ENCODE measurements at regions not wholly inside any gene's neighbourhood (a gene's known extent, or its start where the extent isn't known, plus 50 kb on each side); places are given as distances from the start of the nearest gene placed in this dataset.
"Not testable (repeated sequence)": the region's sequence is repeated elsewhere in the genome, so short reads cannot be mapped to it uniquely, and the experiment has no call there.

DNA sequence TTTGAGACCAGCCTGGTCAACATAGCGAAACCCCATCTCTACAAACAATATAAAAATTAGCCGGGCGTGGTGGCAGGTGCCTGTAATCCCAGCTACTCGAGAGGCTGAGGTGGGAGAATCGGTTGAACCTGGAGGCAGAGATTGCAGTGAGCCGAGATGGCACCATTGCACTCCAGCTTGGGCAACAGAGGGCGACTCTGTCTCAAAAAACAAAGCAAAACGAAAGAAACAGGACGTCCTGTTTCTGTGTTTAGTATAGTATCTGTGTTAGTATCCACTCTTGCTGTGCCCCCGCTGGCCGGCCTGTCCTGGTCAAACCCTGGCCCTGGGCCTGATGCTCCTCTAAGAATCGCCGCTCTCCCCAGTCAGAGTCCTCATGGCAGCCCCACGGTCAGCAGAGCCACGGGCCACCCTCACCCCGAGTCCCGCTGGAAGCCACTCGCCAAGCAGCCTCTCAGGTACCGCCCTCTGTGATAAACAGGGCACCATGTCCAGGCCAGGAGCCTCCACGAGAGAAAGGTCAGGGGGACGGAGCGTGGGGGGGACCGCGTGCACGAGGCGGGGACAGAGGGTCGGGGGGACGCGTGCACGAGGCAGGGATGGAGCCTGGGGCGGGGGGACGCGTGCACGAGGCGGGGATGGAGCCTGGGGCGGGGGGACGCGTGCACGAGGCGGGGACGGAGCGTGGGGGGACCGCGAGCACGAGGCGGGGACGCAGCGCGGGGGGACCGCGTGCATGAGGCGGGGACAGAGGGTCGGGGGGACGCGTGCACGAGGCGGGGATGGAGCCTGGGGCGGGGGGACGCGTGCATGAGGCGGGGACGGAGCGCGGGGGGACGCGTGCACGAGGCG lies 384.5 kb downstream of the SMOC2 start:
- no peak for DNase-seq (ENCODE audit: low spot score)

DNA sequence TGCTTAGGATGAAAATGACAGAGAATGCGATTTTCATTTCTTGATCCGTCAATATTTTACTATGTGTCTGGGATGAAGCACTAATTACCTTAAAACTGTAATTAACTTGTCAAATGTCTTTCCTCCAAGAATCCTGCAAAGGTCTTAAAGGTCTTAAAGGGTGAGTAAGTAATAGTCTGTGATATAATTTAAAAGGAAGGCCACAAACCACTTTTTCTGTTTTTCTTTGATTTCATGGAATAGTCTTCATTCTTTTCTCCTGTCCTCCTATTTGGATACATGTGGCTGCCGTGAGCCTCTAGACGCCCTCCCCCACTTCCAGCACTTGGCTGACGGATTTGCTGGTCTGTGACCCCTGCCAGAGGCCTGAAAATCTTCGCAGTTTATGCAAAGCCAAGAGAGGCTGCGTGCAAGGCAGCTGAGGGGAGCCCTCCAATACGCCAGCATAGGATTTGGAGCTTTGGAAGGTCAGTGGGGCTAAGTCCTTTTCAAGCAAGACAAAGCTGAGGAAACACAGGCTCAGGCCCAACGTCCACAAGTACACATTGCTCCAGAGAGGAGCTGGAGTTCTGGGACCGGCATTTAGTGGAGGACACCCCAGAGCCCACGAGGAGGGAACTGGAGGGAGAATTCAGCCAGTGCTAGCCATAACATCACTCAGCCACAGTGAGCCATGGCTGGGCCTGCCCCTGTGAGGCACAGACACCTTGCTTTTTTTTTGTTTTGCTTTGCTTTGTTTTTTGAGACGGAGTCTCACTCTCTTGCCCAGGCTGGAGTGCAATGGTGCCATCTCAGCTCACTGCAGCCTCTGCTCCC lies 382.6 kb downstream of the SMOC2 start:
- DNase-seq (ENCODE audit: low spot score) = no peak

DNA sequence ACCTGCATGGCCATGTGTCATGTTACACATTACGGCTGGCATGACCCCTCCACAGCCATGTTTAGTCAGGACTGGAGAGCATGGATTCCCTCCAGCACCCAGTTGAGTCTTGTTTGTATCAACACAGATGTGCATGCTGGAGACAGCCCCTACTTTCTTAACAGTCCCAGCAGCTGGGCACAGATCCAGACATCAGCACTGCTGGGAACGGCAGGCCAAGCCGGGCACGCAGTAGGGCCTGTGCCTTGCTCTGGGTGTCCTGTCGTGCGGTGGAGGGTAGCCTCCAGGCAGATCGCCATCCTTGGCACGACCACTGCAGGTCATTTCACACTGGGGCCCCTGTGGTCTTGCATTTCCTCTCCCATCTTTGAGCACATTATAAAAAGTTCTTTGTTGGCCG lies 381.4 kb downstream of the SMOC2 start:
- no peak for DNase-seq (ENCODE audit: low spot score)

DNA sequence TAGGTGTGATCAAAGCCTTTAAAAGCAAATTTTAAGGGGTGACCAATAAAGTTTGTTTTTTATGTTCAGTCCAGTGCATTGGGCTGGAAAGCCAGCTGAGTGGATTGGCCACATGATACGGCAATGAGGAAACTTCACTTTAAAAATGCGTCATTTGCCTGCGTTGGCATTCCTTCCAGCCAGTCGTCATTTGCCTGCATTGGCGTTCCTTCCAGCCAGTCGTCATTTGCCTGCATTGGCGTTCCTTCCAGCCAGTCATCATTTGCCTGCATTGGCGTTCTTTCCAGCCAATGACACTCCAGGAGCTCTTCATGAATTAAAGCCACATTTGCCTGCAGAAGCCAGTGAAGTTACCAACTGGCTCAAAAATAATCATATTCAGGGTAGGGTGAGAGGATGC lies 378.6 kb downstream of the SMOC2 start:
- no peak for DNase-seq (ENCODE audit: low spot score)

DNA sequence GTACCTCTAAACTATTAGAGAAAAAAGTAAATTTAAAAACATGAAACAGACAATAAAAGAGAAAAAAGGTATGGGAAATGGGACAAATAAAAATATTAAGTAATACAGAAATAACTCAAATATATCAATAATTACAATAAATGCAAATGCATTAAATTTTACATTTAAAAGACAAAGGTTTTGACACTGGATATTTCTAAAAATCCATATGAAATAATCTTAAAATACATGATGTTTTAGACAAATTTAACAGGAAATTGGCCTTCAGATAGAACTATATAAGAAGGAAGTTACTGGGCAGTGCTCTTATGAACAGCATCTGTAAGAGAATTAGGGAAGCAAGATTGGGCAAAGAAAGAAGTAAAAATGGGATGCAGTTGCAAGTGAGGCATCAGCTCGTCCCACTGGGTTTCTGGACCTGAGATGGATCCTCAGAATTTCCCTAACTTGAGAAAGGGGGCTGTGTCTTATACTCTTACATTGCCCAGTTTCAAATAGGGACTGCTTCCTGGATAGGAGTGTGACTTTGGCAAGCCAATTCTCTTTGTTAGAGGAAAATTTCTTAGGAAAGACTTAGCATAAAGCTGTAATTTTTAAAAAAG lies 376.7 kb downstream of the SMOC2 start:
- DNase-seq (ENCODE audit: low spot score) = no peak

DNA sequence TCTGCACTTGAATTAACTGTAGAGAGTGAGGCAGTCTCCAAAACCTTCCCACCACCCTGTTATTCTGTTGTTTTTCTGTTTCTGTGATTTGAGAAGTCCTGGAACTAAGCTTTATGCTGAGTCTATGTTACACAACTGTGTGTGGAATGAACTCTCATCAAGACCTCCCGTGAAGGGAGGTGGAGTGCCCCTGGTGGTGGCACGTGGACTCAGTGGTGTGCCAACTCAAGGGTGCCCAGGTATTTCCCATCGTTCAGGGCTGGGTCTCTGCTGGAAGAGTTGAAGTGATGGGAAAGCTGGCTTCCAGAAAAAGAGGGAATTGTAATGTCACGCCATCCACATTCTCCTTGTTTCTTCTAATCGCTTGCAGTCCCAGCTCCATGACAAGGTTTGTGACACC lies 374.2 kb downstream of the SMOC2 start:
- no peak for DNase-seq (ENCODE audit: low spot score)

DNA sequence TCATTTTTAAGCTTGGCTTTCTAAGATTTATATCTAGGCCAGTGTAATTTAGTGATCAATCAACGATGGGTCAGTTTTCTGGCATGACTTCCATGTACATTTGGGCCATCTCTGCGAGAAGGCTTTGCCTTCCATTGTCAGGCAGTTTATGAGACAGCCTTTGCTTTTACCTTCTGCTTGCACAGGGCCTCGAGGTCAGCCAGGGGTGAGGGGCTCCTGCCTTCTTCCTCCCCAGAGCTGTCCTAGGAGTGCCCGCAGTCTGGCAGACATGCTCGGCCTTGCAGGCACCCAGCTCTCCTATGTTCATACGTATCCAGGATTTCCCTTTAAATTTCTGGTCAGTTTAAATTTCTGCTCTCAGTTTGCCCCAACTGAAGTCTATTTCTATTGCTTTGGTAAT lies 367.2 kb downstream of the SMOC2 start:
- no peak for DNase-seq (ENCODE audit: low spot score)

DNA sequence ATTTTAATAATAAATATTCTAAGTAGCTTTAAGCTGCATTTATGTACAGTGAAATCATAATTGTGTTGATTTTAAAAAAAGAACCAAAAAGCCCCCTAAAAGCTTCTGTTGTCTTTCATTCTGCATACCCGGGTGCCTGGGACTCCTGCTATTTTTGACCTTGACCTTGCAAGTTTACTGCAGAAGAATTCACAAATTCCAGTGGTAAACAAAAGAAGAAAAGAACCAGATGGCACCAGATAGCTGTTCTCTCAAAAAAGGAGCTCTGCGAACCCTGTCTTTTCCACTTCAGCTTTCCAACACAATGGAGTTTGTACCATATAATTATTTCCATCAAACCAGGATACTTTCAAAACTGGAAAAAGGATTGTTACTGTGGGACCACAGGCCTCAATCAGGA lies 363.3 kb downstream of the SMOC2 start:
- no peak for DNase-seq (ENCODE audit: low spot score)

DNA sequence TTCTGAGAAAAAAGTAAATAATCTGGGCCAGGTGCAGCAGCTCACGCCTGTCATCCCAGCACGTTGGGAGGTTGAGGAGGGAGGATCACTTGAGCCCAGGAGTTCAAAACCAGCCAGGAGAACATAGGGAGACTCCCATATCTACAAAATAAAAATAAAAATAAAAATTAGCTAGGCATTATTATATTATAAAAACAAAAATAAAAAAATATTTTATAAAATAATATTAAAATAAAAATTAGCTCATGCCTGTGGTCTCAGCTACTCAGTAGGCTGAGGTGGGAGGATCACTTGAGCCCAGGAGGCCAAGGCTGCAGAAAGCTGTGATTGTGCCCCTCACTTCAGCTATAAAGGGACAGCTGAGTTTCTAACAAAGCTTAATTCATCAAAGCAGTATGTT lies 362.9 kb downstream of the SMOC2 start:
- no peak for DNase-seq (ENCODE audit: low spot score)

DNA sequence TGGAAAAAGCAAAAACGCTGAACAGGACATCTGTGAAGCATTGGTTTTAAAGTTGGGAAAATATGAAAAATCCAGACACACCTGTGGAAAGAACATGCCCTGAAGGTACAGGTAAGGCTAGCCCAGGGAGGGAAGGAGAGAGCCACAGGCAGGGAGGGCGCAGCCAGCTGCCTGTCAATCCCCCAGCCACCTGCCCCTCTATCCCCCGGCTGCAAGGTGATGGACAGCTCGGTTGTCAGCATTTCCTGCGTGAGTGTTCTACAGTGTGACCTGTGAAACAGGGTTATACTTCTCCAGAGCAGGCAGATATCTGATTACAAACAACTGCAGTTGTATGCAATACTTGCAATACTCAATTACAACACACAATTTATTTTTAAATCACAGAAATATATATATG lies 358.1 kb downstream of the SMOC2 start:
- no peak for DNase-seq (ENCODE audit: low spot score)

DNA sequence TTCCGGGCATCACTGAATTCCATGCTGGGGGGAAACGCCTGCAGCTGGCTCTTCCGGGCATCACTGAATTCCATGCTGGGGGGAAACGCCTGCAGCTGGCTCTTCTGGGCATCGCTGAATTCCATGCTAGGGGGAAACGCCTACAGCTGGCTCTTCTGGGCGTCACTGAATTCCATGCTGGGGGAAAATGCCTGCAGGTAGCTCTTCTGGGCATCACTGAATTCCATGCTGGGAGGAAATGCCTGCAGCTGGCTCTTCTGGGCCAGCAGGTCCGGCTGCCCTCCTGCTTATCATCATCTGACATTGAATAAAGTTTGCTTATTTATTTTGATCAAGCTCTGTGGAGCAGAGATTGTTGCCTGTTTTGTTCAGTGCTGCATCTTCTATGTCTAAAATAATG lies 355.1 kb downstream of the SMOC2 start:
- no peak for DNase-seq (ENCODE audit: low spot score)

DNA sequence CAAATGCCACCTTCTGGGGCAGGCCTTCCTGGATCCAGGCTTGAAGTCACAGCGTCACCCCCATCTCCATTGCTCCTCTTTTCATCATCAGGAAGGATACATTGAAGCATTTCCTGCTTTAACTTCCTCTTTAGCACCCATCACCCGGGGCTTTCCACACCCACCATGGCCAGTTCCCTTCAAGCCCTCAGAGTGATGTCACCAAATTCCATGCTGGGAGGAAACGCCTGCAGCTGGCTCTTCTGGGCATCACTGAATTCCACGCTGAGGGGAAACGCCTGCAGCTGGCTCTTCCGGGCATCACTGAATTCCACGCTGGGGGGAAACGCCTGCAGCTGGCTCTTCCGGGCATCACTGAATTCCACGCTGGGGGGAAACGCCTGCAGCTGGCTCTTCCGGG lies 354.6 kb downstream of the SMOC2 start:
- DNase-seq (ENCODE audit: low spot score) = not testable (repeated sequence)

DNA sequence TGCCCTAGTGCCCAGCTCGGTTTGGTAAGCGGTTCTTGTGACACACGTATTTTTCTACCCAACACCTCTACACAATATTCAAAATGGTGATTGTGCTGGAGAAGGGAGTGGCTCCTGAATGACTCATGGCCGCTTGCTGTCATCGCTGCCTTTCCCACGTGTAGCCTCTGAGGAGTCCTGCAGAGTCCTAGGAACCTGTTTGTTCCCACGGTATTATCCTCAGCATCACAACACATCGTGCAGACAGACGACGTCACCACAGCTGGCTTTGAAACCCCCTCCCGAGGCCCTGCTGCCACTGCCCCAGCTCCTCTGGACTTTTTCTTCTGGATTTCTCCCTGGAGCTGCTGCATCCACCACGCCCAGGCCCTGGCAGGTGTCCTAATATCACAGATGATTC lies 353.5 kb downstream of the SMOC2 start:
- no peak for DNase-seq (ENCODE audit: low spot score)

DNA sequence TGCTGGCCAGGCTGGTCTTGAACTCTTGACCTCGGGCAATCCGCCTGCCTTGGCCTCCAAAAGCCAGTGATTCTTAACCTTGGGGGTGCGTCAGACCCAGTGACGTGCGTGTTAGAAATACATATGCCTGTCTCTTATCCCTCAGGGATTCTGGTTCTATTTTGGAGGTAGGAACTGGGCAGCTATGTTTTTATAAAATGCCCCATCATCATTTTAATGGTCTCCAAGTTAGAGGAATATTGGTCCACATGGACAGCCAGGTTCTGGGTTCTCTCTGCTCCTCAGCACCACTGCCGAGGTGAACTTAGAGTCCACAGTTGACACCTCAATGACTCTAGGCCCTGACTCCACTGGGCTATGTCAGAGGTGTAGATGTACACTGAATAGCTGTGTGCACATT lies 352.7 kb downstream of the SMOC2 start:
- DNase-seq (ENCODE audit: low spot score) = no peak

DNA sequence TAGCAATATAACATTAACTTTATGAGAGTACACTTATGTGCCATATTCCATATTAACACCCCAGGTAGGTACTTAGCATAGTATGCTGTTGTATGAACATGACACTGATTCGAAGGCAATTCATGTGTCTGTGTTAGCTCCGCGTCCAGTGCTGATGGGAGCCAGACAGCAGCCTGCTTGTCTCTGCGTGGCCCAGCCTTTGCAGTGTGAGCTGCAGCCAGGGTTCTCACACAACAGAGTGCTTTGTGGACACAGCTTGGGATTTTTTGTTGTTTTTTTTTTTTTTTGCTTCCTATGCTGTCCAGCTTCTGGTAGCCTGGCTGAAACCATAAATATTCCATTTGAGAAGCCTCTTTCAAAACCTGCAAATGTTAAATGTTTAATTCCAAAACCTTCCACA lies 350.9 kb downstream of the SMOC2 start:
- no peak for DNase-seq (ENCODE audit: low spot score)

DNA sequence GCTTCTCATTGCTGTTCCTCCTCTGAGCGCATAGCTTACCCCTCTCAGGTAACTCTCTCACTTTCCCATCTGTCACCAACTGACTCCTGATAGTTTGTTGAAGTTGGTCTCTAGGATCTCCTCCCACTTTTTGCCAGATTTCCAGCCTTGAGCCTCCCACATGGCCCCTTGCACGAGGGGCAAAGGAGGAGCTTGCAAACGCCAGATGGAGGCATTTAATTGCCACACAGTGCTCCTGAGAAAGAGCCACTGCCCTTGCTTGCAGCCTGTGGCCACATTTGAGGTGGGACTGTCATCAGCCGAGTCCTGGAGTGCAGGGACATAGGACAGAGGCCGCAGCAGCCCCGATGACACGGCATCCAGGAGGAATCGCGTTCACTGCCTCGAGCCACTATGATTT lies 348.7 kb downstream of the SMOC2 start:
- no peak for DNase-seq (ENCODE audit: low spot score)

DNA sequence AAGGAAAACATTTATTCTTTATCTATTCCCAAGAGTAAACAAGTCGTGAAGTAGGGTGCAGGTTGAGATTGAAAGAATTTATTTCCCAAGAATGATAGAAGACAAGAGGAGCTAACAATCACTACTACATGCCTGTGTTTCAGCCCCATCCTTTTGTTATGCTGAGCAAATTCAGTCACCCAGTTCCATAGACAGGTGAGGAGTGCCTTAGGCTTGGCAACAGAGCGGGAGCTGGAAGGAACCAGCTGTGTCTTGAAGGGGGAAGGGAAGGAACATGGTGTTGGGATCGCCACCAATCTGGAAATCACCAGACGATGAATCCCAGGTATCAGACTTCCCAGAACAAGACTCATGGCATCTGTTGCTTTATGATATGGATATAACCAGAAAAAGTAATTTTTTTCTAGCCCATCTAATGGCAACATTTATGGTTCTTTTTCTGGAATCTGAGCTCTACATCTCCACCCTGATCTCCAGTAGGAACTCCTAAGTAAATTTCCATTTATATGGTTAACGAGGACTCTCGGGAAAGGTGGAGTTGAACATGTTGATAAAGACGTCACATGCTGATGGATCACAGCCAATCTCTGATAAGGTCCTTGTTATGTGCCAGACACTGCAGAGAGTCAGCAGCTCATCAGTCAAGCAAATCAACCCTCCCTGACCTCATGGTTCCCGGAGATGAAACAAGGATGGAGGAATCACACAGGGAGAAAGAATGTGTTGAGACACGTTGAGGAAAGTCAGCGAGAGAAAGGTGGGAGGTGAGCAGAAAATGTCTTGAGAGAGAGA lies 344.9 kb downstream of the SMOC2 start:
- DNase-seq (ENCODE audit: low spot score) = no peak

DNA sequence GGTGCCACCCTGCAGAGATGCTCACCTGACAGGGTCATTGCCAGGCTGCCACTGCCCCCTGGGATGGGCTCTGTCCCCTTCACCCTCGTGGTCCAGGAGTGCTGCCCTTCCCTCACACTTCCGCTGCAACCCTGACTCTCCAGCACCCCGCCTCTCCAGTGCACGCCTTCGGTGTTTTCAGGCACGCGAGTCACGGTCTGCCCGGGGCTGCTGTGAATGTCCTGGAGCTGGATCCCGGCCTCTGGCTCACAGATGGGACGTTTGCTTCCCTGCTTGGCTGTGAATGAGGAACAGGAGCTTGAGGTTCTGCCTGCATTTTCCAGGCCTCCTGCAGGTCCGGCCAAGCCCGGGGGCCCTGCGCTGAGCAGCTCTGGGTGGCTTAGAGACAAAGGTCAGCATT lies 343.4 kb downstream of the SMOC2 start:
- no peak for DNase-seq (ENCODE audit: low spot score)

DNA sequence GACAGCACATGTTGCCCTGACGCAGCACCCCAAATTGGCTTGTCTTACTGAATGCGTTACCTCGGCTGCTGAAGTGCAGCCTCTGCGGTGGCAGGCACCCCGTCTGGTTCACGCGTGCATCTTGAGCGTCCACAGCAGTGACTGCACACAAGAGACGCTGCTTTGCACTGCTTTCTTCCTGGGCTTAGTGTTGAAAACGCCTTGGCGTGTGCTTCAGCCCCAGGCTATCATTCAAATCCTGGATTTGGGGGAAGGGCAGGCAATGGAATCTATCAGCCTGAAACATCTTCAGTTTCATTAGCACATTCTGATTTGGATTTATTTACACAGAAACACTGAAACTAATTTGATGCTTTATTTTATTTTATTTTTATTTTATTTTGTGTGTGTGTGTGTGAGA lies 342.7 kb downstream of the SMOC2 start:
- no peak for DNase-seq (ENCODE audit: low spot score)

DNA sequence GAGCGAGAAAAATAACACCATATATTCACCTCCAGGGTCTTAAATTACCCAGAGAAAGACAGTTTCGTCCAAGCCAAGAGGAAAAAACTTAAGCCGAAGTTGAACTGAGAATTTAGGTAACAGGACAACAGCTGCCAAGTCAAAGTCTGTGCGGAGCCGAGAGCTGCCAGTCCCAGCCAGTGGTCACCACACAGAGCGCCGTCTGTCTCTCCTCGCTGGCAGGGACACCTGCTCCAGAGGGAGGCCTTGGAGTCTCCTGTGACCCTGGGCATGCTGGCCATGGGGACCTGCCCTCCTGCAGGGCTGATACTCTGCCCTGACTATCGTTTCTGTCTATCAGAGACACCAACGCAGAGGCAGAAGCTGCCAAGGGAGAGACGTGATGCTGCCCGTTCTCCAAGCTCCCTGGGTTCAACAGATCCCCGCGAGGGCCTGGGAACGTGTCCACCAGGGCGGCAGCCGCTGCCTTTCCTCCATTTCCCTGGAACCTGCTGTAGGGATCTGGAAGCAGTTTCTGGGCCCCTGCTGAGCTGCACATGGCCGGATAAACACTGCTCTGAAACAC lies 341.3 kb downstream of the SMOC2 start:
- DNase-seq (ENCODE audit: low spot score) = no peak

DNA sequence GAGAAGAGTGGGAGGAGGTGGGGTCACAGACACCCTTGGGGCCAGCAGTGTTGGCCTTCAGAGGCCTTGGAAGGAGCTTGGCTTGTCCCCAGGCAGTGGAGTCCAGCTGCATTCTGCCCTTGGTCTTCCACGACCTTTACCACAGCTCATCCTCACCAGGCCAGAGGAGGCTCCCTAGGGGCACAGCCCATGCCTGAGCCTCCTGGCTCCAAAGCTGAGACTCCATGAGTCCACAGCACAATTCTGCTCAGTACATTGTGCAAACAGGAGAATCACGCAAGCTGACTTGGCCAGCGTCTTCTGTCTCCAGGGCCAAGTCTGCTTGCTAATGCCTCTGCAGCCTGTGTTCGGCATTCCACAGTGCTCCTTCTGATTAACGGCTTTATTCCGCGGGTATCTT lies 337.2 kb downstream of the SMOC2 start:
- DNase-seq (ENCODE audit: low spot score) = no peak

DNA sequence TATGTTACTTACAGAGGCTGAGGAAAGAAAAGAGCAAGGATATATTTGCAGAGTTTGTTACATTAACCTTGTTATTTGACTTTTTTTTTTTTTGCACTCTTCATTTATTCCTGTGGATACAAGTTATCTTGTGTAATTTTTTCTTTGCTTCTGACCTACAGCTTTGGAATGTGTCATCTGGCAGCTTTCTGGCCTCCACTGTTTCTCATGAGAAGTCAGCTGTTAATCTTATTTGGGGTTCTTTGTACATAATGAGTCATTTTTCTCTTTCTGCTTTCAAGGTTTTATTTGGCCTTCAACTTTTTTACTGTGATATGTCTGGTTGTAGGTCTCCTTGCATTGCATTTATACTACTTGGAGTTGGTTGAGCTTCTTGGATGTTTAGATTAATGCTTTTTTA lies 333.4 kb downstream of the SMOC2 start:
- no peak for DNase-seq (ENCODE audit: low spot score)

All from hepatic stellate cell (primary cell).